Right renal pelvis (tissue), 4 donors: ENCODE measurements at regions not wholly inside any gene's neighbourhood (a gene's known extent, or its start where the extent isn't known, plus 50 kb on each side); places are given as distances from the start of the nearest gene placed in this dataset.

ENCODE experiments used
- DNase-seq, 4 donors: peaks; one replicate each; pipeline ENCODE4 v3.0.0-alpha.2; 2013; ENCODE audit warnings: low read depth in 4 of 4, low spot score in 3 of 4, missing footprints in 1 of 4

- no peak for DNase-seq
Measured at GRCh38 chr4:156710365-156711192, 261.0 kb downstream of the PDGFC start.

GRCh38 chr4:156705311-156705710, 266.3 kb downstream of the PDGFC start:
- DNase-seq = no peak

GRCh38 chr4:156695163-156695562, 276.4 kb downstream of the PDGFC start:
- no peak for DNase-seq

GRCh38 chr4:156694413-156694812, 277.2 kb downstream of the PDGFC start:
- DNase-seq = no peak

- DNase-seq = no peak
Measured at GRCh38 chr4:156693557-156693956, 278.0 kb downstream of the PDGFC start.

GRCh38 chr4:156692016-156692415, 279.6 kb downstream of the PDGFC start:
- DNase-seq = no peak

- DNase-seq = no peak
Measured at GRCh38 chr4:156690572-156690971, 281.0 kb downstream of the PDGFC start.

GRCh38 chr4:156686120-156686519, 285.5 kb downstream of the PDGFC start:
- peak; percentile 18 to 52 (median 42) for DNase-seq

GRCh38 chr4:156685308-156685707, 286.3 kb downstream of the PDGFC start:
- no peak for DNase-seq

GRCh38 chr4:156677656-156678055, 293.9 kb downstream of the PDGFC start:
- no peak for DNase-seq

- DNase-seq = no peak
Measured at GRCh38 chr4:156677131-156677531, 294.5 kb downstream of the PDGFC start.

- DNase-seq = no peak
Measured at GRCh38 chr4:156676116-156676851, 295.3 kb downstream of the PDGFC start.

- no peak for DNase-seq
Measured at GRCh38 chr4:156673483-156673882, 298.1 kb downstream of the PDGFC start.

GRCh38 chr4:156672492-156673305, 298.9 kb downstream of the PDGFC start:
- DNase-seq = no peak

- DNase-seq = no peak
Measured at GRCh38 chr4:156665780-156666366, 305.7 kb downstream of the PDGFC start.

- no peak for DNase-seq
Measured at GRCh38 chr4:156663663-156664062, 307.9 kb downstream of the PDGFC start.

GRCh38 chr4:156662921-156663320, 308.7 kb downstream of the PDGFC start:
- no peak for DNase-seq

GRCh38 chr4:156661555-156661954, 310.0 kb downstream of the PDGFC start:
- no peak for DNase-seq

GRCh38 chr4:156660465-156660864, 311.1 kb downstream of the PDGFC start:
- no peak for DNase-seq

GRCh38 chr4:156659983-156660382, 311.6 kb downstream of the PDGFC start:
- DNase-seq = no peak

- no peak for DNase-seq
Measured at GRCh38 chr4:156659570-156659969, 312.0 kb downstream of the PDGFC start.
